ENCODE measurements at regions not wholly inside any gene's neighbourhood (a gene's known extent, or its start where the extent isn't known, plus 50 kb on each side); places are given as distances from the start of the nearest gene placed in this dataset.
"Not testable (repeated sequence)": the region's sequence is repeated elsewhere in the genome, so short reads cannot be mapped to it uniquely, and the experiment has no call there.

- no peak for DNase-seq
Measured at GRCh38 chr10:117601716-117602115, 59.2 kb downstream of the EMX2 start.

DNA sequence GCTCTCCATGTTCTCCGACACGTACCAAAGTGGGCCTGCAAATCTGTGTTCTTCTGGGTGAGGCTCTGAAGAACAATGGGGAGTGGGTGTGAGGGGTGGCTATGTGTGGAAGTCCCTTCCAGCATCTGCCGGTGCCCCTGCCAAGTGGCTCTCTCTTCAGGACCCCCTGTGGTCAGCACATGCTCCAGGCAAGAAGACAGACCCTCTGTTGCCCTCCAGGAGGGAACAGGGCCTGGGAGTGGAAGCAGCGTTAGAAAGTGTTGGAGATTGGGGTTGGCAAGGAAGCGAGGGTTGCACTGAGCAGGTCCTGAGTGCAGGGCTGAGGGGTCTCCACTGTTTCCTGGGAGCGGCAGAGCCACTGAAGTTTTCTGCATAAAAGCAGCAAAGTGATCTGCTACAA, 60.5 kb downstream of the EMX2 start:
- DNase-seq = no peak

DNA sequence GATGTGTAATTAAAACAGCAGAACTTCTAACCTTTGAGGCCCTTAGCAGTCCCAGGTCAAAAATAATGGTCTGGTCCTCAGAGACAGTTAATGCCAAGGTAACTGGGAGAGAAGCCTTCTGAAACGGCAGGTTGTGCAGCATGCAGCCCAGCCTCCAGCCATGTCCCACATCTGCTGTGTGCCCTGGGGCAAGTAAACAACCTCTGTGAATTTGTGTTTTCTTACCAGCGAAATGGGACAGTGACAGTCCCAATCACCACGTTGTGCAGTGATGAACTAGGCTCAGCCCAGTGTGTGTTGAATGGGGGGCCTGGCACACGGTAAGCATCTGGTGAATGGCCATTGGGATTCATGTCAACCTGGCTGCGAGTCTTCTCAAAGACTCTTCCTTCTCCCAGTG, 61.2 kb downstream of the EMX2 start:
- no peak for DNase-seq

- no peak for DNase-seq
Measured at GRCh38 chr10:117609095-117609795, 66.7 kb downstream of the EMX2 start.

DNA sequence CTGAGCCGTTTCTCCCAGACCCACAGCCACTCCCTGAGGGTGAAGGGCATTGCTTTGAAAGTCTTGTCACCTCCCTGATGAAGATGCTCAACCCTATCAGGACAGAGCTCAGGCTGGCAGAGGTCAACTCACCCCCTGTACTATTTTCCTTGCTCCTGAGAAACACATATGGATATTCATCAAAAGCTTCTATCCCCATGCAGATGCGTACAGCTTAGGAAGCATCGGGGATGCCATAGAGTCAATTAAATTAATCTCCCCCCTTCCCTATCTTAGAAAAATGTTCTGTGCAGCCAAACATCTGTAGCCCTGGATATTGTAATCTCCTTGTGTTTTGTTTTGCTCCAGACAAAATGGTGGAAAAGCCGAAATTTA, 67.2 kb downstream of the EMX2 start:
- DNase-seq = no peak

- DNase-seq = no peak
Measured at GRCh38 chr10:117610321-117610720, 67.8 kb downstream of the EMX2 start.

GRCh38 chr10:117612113-117612512, 69.6 kb downstream of the EMX2 start:
- no peak for DNase-seq

DNA sequence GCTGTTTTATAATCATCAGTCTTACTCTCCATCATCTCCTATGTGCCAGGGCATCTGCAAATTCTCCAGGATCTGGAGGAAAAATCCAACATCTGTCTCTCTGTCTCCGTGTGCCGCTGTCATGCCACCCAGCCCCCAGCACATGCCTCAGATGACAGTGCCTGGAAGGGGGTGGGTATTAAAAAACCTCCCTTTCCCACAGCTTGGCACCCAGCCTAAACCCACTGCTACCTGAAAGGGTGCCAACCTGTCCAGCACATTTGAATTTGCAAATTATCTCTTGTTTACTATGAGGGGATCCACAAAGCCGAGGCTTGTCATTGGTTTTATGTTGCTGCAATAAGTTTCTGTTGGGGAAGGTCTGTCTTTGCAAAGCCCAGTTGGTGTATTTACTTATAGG, 73.1 kb downstream of the EMX2 start:
- no peak for DNase-seq

DNA sequence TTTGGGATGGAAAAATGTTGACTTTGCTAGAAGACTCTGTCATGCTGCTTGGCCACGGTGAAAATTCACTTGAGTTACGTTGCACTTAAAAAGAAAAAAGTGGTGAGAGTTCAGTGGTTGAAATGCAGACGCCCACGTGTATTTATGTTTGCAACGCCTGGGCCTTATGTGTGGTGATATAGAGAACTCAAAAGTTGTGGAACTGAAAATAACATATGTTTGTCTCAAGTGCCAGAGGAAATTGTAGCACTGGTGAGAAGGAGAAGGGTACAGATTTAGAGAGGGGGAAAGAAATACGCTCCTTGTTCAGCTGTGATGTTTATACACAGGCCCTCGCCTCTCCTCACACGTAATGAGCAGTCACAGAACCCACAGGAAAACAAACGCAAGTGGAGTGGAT, 73.6 kb downstream of the EMX2 start:
- DNase-seq = no peak

- DNase-seq = no peak
Measured at GRCh38 chr10:117617086-117617485, 74.5 kb downstream of the EMX2 start.

- DNase-seq = no peak
Measured at GRCh38 chr10:117617659-117618058, 75.1 kb downstream of the EMX2 start.

GRCh38 chr10:117619223-117619622, 76.7 kb downstream of the EMX2 start:
- no peak for DNase-seq

GRCh38 chr10:117619707-117620405, 77.3 kb downstream of the EMX2 start:
- DNase-seq = no peak

DNA sequence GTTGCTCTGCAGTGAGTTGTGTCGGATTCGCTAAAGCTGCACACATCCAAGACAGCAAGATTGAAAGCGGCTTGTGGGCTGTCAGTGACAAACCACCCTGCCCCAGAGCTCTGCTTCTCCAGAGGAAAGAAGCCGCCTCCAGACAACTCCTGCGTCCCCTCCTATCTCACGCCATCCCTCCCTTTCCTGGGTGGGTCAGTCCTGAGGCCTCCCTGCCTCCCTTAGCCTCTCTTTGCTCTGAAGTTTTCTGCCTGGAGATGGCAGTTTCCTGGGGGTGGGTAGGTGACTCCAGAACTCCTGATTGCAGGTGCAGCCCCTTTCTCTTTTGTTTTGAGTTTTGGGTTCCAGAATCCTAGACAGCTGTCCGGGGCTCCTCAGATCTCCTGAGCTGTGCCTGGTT, 78.7 kb downstream of the EMX2 start:
- no peak for DNase-seq

DNA sequence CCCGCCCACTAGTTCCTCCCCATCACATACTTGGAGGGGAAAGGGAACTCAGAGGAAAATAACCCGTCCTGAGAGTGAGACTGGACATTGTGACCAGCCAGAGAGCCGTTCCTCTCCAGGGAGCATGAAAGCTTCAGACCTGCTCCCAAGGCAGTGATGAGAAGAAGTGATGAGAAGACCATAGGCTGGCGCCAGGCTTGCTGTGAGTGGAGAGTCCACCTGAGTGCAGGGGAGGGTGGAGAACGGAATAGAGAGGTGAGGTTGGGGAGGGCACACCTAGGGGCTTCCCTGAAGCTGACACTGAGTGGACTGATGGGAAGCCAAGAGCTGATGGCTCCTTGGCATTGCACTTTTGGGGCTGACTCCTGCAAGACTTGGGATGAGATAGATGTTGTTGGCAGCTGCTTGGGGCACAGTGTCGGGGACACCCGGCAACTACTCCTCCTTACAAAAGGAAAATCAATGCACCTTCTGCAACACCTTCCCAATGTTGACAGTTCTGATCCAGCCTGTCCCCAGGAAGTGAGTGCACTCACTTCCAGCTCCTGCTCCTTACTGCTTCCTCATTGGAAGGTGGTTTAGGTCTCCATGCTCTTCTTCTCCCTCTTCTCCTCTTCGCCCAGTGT, 79.4 kb downstream of the EMX2 start:
- no peak for DNase-seq

DNA sequence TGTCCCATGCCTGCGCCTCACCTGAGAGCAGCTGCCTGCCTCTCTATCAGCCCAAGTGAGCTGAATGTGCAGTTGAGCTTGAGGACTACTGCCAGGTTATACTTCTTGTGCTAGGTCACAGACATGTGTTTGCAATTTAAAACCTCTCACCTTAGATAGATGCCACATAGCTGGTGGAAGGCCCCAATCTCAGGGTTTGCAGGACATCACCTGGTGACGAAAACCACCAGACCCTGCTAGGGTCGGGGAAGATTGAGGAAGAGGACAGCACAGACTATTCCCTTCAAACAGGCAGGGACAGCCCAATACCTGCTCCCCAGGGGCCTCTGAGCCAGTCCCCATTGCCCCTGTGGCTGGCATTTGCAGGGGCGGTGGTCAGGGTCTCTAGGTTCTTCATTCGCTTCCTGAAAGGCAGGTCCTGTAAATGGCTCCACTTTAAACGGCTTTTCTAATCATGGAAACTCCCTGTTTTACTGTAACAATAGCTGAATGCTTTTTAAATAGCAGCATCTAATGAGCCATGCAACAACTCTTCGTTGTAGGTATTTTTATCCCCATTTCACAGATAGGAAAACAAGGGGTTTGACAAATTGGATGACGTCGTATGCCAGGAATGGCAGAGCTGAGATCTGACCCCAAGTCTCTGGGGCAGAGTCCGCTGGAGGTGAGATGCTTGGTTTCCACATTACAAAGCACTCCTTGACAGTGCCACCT, 80.1 kb downstream of the EMX2 start:
- no peak for DNase-seq

DNA sequence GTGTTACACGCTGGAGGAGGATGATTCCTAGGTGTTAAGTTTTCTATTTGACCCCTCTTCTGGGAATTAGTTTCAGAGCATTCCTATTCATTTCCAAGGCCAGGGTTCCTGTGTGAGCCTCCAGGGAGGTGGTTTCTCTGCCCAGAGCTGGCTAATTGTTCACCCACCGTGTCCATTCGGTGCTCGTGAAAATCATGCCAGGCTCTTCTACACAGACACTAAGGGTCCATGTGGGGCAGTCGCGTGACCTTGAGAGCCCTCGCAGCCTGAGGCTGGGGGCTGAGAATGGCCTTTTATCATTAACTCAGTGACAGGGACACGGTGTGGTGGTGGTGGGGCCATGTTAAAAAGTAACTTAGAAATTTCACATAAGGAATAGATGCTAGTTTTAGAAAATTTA, 83.7 kb downstream of the EMX2 start:
- DNase-seq = no peak

DNA sequence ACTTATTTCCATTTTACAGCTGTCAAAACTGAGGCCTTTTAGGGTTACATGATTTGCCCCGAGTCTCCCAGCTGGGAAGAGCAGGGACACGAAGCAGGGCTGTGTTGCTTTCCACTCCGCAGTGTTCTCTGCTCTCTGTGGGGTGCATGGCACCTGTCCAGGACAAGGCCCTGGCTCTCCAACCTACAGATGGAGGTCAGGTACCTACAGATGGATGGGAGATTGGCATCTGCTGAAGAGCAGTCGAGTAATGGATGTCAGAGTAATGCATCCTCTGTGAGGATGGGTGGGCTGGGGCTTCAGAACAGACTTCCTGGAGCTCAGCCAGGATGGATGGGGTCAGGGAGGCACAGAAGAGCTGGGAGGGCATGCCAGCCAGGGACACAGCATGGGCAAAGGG, 85.0 kb downstream of the EMX2 start:
- DNase-seq = no peak

GRCh38 chr10:117629717-117630116, 87.2 kb downstream of the EMX2 start:
- DNase-seq = not testable (repeated sequence)

- DNase-seq = no peak
Measured at GRCh38 chr10:117631276-117632145, 89.0 kb downstream of the EMX2 start.

GRCh38 chr10:117632406-117632805, 89.9 kb downstream of the EMX2 start:
- DNase-seq = no peak

GRCh38 chr10:117635826-117636225, 93.3 kb downstream of the EMX2 start:
- no peak for DNase-seq

DNA sequence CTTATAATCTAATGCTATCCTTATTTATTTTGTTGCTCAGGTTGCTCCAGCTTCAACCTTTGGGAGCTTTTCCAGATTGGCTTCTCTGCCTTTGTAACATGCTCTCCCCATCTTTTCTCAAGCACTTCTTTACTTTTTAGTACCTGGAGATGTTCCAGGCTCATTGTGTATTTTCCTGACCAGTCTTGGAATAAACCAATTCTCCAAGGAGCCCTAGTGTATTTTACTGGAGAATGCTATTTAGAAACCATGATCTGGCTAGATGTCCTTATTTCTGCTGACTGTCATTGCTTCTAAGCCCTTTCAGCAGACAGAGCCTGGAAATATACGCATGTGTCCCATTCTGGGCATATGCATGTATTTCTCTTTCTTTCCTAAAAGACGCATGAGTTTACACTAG, 95.7 kb downstream of the EMX2 start:
- DNase-seq = no peak

Data from stimulated activated CD8-positive, alpha-beta memory T cell treated with anti-CD3 and anti-CD28 coated beads, Interleukin-4, amount 100 ng/mL, for 48 hours (primary cell).